Glutamatergic neuron (in vitro differentiated cells): ENCODE measurements at regions not wholly inside any gene's neighbourhood (a gene's known extent, or its start where the extent isn't known, plus 50 kb on each side); places are given as distances from the start of the nearest gene placed in this dataset.

ENCODE experiments used
- DNase-seq: peaks from one replicate; pipeline ENCODE4 v3.0.0; 2022
- H3K27ac Mint-ChIP-seq: one replicate; pipeline ENCODE4 v1.8.0; 2020; ENCODE audit warnings: mild to moderate bottlenecking, mixed read lengths, inconsistent platforms; ENCODE audit not compliant: unreplicated experiment
- H3K27me3 Mint-ChIP-seq: one replicate; pipeline ENCODE4 v1.8.0; 2020; ENCODE audit warnings: mild to moderate bottlenecking, moderate library complexity, mixed read lengths, inconsistent platforms; ENCODE audit not compliant: unreplicated experiment
- H3K36me3 Mint-ChIP-seq: one replicate; pipeline ENCODE4 v1.8.0; 2020; ENCODE audit warnings: mild to moderate bottlenecking, mixed read lengths, inconsistent platforms; ENCODE audit not compliant: unreplicated experiment
- H3K4me1 Mint-ChIP-seq: one replicate; pipeline ENCODE4 v1.8.0; 2020; ENCODE audit warnings: mild to moderate bottlenecking, low read depth, mixed read lengths, inconsistent platforms; ENCODE audit not compliant: unreplicated experiment
- H3K4me3 Mint-ChIP-seq: one replicate; pipeline ENCODE4 v1.8.0; 2020; ENCODE audit warnings: mild to moderate bottlenecking, mixed read lengths, inconsistent platforms; ENCODE audit not compliant: unreplicated experiment
- H3K9me3 Mint-ChIP-seq: one replicate; pipeline ENCODE4 v1.8.0; 2020; ENCODE audit warnings: mild to moderate bottlenecking, moderate library complexity, mixed read lengths, inconsistent platforms; ENCODE audit not compliant: unreplicated experiment
- TF ChIP-seq, protein P1 (sequence below): fragments of 200-600 bp; sonication (generic); IDR thresholded peaks from one replicate; pipeline ENCODE4 v1.5.0; 2021; ENCODE audit not compliant: partially characterized antibody, unreplicated experiment

DNA sequence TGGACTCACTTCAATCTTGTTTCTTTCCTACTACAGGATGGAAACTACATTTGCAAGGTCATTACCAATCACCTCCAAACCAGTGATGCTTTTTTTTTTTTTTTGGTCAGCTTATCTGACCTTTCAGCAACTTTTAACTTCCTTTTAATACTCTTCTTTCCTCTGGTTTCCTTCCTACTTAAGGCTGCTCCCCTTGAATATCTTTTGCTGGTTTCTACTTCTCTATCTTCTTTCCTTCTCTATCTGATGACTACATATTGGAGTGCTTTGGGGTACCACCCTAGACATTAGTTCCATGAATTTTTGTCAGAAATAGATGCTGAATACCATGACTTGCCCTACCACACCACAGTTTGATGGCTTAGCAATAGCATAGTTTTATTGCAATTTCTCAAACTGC, 197.7 kb upstream of the DDHD1 start:
- H3K36me3 Mint-ChIP-seq, result no peaks in the 10 kb centered on the region

DNA sequence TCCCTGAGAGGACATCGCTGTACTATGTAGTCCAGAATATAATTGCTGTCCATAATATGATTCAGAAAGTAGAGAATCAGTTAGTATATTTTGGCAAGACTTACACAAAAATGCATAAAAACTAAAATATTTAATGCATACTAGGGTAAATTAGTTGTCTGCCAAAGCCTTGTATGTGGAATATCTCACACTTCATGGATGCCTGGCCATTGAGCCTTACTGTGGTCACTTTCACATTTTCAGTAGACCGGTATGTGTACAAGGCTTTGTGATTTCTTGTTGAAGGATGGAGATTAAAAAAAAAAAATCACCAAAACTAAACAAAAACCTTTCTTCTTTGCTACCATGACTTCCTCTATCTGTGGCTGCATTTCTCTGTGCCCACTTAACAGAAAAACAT, 197.3 kb upstream of the DDHD1 start:
- Mint-ChIP-seq H3K27me3 (peaks cover 1% of the 10 kb centered on the region), H3K36me3 (no peaks in the 10 kb centered on the region), H3K9me3 (peaks cover 1% of the 10 kb centered on the region), H3K4me3 (no peak overlapping the region), H3K4me1 (no peaks in the 10 kb centered on the region), H3K27ac (no peak overlapping the region)
- TF ChIP-seq, protein P1, sequence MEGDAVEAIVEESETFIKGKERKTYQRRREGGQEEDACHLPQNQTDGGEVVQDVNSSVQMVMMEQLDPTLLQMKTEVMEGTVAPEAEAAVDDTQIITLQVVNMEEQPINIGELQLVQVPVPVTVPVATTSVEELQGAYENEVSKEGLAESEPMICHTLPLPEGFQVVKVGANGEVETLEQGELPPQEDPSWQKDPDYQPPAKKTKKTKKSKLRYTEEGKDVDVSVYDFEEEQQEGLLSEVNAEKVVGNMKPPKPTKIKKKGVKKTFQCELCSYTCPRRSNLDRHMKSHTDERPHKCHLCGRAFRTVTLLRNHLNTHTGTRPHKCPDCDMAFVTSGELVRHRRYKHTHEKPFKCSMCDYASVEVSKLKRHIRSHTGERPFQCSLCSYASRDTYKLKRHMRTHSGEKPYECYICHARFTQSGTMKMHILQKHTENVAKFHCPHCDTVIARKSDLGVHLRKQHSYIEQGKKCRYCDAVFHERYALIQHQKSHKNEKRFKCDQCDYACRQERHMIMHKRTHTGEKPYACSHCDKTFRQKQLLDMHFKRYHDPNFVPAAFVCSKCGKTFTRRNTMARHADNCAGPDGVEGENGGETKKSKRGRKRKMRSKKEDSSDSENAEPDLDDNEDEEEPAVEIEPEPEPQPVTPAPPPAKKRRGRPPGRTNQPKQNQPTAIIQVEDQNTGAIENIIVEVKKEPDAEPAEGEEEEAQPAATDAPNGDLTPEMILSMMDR, result no peak
- no peak for DNase-seq

More for the DNA sequence above, 197.7 kb upstream of the DDHD1 start:
- no peak overlapping the region for H3K27ac Mint-ChIP-seq
- no peak for DNase-seq
- H3K27me3 Mint-ChIP-seq, result peaks cover 1% of the 10 kb centered on the region
- H3K9me3 Mint-ChIP-seq, result peaks cover 1% of the 10 kb centered on the region
- TF ChIP-seq, protein P1, result no peak
- H3K4me1 Mint-ChIP-seq, result no peaks in the 10 kb centered on the region
- no peak overlapping the region for H3K4me3 Mint-ChIP-seq

DNA sequence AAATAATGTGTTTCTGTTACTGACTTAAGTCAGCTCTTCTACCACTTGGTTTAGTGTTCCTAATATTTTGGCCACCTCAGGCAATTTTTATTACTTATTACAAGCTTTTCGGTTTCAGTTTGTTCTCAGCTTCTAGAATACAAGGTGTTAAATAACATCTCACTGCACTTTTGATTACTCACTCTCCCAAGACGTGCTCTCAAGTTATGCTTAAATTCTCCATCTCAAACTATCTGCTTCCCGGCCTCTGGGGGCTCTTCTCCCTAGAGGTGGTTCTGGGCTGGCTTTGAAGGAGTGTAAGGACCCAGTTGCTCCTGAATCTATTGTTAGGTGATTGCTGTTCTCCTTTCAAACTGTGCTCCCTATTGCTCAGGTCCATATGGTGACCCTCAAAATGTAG, 193.9 kb upstream of the DDHD1 start:
- Mint-ChIP-seq H3K4me1 (no peaks in the 10 kb centered on the region), H3K4me3 (no peak overlapping the region), H3K27me3 (no peaks in the 10 kb centered on the region), H3K27ac (no peak overlapping the region), H3K36me3 (no peaks in the 10 kb centered on the region), H3K9me3 (no peaks in the 10 kb centered on the region)
- no peak for DNase-seq
- TF ChIP-seq, protein P1, result no peak

DNA sequence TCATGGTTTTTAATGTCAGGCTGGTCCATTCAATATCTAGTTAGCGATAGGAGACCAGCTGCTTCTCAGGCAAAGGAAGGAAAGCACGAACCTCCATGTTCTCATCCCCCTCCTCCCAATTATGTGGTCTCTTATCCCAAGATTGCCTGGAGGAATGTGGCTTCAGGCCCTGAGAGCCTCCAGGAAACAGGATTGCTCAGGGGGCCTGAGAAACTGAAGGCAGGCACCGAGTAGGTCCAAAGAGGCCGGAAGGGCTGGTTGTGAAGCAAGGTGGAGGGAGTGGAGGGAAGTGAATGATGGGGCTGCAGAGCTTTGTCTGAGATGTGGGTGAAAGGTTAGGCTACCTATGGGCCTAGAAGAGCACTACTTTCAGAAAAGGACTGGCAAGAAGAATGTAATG, 188.2 kb upstream of the DDHD1 start:
- H3K36me3 Mint-ChIP-seq, result no peaks in the 10 kb centered on the region
- H3K9me3 Mint-ChIP-seq, result no peaks in the 10 kb centered on the region
- no peaks in the 10 kb centered on the region for H3K4me1 Mint-ChIP-seq
- TF ChIP-seq, protein P1, result no peak
- no peaks in the 10 kb centered on the region for H3K27me3 Mint-ChIP-seq
- H3K4me3 Mint-ChIP-seq, result no peak overlapping the region
- no peak for DNase-seq
- no peak overlapping the region for H3K27ac Mint-ChIP-seq

DNA sequence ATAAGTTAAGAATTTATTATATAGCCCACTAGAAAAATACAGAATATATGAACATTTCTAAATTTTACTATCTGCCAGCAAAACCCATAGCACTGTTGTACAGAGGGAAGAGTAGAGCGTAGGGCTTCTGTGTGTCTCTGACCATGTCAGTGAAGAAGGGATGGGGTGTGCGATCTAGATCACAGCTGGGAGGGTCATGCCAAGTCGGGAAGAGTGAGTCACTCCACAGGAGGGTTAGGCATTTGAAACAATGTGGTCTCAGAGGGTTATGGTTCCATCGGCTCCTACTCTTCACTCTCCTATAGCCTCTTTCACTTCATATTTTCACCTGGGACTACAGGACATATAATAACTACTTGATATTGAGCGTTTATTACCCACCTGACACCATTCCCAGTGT, 185.1 kb upstream of the DDHD1 start:
- H3K27me3 Mint-ChIP-seq, result no peaks in the 10 kb centered on the region
- no peak for DNase-seq
- no peak overlapping the region for H3K27ac Mint-ChIP-seq
- no peaks in the 10 kb centered on the region for H3K36me3 Mint-ChIP-seq
- H3K4me1 Mint-ChIP-seq, result no peaks in the 10 kb centered on the region
- H3K9me3 Mint-ChIP-seq, result no peaks in the 10 kb centered on the region
- TF ChIP-seq, protein P1, result no peak
- no peak overlapping the region for H3K4me3 Mint-ChIP-seq
